GM12878 (cell line): ENCODE measurements at regions not wholly inside any gene's neighbourhood (a gene's known extent, or its start where the extent isn't known, plus 50 kb on each side); places are given as distances from the start of the nearest gene placed in this dataset.

Source experiments
- CREM ChIP-seq: IDR thresholded peaks from 2 replicates; pipeline ENCODE4 v1.6.1; 2014; ENCODE audit warnings: antibody characterized with exemption, low read depth
- JUNB ChIP-seq: IDR thresholded peaks from 2 replicates; pipeline ENCODE4 v1.6.1; 2016; ENCODE audit warnings: antibody characterized with exemption, mild to moderate bottlenecking
- JUND ChIP-seq: IDR thresholded peaks from 2 replicates; pipeline ENCODE4 v1.6.1; 2012; ENCODE audit warnings: low read depth, mild to moderate bottlenecking, low read length, improper control_type of control experiment, moderate library complexity
- POLR2A ChIP-seq: IDR thresholded peaks from 2 replicates; pipeline ENCODE4 v1.6.1; 2011; ENCODE audit warnings: low read depth, mild to moderate bottlenecking, low read length
- RCOR1 ChIP-seq: conservative IDR thresholded peaks from 2 replicates; pipeline ENCODE4 v1.6.1; 2012; ENCODE audit warnings: low read depth, low read length, improper control_type of control experiment
- TAF1 ChIP-seq: IDR thresholded peaks from 2 replicates; pipeline ENCODE4 v1.6.1; 2011; ENCODE audit warnings: mild to moderate bottlenecking, low read depth, low read length, borderline replicate concordance
- TF ChIP-seq, protein P1 (sequence below), 3 experiments: IDR thresholded peaks in 2 of 3; conservative IDR thresholded peaks in 1 of 3; 2 replicates each; pipeline ENCODE4 v1.5.1; 2011; ENCODE audit warnings: low read depth in 3 of 3, low read length in 3 of 3, mild to moderate bottlenecking in 3 of 3, control low read depth in 2 of 3, moderate library complexity in 2 of 3, inconsistent platforms in 1 of 3, mixed read lengths in 1 of 3; ENCODE audit not compliant: control insufficient read depth in 2 of 3, insufficient read depth in 1 of 3; ENCODE audit errors: extremely low read depth in 1 of 3
- TF ChIP-seq, protein P2 (sequence below): IDR thresholded peaks from 2 replicates; pipeline ENCODE4 v1.6.1; 2012; ENCODE audit warnings: low read depth, low read length, improper control_type of control experiment

- TF ChIP-seq RCOR1 (no peak), JUNB (no peak), TAF1 (no peak), JUND (no peak), POLR2A (no peak), CREM (no peak)
- TF ChIP-seq, protein P1, sequence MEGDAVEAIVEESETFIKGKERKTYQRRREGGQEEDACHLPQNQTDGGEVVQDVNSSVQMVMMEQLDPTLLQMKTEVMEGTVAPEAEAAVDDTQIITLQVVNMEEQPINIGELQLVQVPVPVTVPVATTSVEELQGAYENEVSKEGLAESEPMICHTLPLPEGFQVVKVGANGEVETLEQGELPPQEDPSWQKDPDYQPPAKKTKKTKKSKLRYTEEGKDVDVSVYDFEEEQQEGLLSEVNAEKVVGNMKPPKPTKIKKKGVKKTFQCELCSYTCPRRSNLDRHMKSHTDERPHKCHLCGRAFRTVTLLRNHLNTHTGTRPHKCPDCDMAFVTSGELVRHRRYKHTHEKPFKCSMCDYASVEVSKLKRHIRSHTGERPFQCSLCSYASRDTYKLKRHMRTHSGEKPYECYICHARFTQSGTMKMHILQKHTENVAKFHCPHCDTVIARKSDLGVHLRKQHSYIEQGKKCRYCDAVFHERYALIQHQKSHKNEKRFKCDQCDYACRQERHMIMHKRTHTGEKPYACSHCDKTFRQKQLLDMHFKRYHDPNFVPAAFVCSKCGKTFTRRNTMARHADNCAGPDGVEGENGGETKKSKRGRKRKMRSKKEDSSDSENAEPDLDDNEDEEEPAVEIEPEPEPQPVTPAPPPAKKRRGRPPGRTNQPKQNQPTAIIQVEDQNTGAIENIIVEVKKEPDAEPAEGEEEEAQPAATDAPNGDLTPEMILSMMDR (IDR thresholded peaks at IDR 0.05 in 2 of 3, conservative IDR thresholded peaks at IDR 0.05 in 1 of 3; ENCODE audit: control insufficient read depth in 2 of 3, extremely low read depth in 1 of 3, insufficient read depth in 1 of 3, low read depth in 3 of 3, low read length in 3 of 3), result no peak
- TF ChIP-seq, protein P2, sequence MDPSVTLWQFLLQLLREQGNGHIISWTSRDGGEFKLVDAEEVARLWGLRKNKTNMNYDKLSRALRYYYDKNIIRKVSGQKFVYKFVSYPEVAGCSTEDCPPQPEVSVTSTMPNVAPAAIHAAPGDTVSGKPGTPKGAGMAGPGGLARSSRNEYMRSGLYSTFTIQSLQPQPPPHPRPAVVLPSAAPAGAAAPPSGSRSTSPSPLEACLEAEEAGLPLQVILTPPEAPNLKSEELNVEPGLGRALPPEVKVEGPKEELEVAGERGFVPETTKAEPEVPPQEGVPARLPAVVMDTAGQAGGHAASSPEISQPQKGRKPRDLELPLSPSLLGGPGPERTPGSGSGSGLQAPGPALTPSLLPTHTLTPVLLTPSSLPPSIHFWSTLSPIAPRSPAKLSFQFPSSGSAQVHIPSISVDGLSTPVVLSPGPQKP, result no peak
Observed at GRCh38 chr2:150100834-150101233, 386.6 kb downstream of the RND3 start.
